GM18526 (cell line): ENCODE measurements at regions not wholly inside any gene's neighbourhood (a gene's known extent, or its start where the extent isn't known, plus 50 kb on each side); places are given as distances from the start of the nearest gene placed in this dataset.

Experiments used
- POLR2A ChIP-seq: IDR thresholded peaks from 3 replicates; pipeline ENCODE4 v1.6.1; 2011; ENCODE audit not compliant: insufficient read length; ENCODE audit errors: extremely low read depth

DNA sequence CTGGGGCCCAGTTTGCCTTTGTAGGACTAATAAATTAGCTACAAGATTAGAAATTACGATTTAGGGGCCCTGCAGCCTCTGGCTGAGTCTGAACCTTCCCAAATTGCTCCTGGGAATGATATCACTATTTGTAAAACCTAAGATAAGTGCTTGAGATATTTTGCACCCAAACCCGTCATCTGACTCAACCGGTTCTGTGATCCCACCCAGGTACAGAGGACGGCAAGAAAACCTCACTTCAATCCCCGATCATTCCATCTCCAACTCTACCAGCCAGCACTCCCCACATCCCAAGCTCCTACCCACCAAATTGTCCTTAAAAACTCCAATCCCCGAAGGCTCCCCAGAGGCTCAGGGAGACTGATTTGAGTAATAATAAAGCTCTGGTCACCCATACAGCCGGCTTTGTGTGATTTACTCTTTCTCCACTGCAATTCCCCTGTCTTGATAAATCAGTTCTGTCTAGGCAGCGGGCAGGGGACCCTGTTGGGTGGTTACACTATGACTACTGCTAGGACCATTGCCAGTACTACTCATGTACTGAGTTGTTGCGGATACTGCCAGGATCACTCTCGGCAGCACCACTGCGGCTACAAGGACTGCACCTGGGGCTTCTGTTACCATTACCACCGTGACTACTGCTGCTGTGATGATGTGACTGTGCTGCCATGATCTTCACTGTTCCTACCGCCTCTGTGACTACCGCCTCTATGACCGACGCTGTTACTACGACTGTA lies 73.1 kb downstream of the IRF8 start:
- TF ChIP-seq POLR2A = no peak

DNA sequence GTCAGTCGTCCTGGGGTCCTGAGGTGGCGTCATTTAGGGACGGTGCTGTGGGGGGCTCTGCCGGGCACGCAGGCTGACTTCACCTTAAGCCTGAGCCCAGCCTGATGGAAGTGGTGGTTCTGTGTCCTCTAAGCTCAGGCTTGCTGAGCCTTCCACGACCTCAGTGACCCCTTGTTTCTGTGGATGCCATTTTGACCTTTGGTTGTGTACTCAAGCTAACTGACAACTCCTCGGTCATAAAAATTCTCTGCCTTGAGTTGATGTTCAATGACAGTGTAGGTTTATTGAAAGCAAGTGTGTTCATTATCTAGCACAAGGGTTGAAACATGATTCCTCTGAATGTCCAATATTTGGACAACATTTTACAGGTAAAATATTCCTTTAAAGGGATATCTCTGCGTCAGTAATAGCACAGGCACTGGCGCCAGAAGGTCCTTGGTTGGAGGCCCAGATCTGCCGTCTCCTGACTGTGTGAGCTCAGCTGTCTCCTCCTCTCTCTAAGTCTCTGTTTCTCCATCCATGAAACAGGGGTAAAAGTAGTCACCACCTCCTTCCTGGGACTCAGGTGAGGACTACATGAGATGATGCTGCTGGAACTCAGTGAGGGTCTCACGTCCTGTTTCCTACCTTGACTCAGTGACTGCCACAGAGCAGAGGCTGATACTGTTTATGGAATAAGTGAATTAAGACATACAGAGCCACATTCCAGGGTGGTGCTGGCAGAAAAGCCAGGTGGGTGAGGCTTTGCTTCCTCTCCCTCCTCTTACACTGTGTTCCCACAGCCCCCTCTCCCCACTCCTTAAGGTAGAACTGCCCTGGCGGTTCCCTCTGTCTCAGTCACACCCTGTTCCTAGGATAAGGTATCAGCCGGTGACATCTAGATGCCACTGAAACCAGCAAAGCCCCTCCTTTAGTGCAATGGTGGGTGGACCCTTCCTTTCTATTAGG lies 75.7 kb downstream of the IRF8 start:
- TF ChIP-seq POLR2A = no peak

DNA sequence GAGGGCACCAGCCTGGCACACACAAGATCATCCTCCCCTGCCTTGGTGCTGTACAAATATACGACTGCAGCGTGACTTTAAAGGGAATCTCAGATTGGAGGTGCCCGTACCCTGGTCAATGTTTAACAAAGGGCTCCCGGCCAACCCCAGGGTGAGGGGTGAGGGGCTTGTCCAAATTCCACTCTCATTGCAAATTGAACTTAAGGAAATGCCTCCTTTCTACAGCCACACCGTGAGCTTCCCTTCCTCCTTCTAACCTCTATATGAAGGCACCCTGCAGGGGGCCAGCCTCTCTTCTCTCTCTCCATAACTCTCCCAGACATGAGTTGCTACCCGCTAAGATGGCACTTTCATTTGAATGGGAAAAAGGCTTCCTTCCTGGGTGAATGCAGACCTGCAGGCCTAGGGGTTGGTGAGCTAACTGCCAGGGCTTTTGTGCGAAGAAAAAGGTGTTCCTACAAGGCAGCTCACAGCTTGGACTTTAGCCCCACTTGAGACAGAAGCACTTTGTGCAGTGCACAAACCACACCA lies 76.6 kb downstream of the IRF8 start:
- no peak for TF ChIP-seq POLR2A

DNA sequence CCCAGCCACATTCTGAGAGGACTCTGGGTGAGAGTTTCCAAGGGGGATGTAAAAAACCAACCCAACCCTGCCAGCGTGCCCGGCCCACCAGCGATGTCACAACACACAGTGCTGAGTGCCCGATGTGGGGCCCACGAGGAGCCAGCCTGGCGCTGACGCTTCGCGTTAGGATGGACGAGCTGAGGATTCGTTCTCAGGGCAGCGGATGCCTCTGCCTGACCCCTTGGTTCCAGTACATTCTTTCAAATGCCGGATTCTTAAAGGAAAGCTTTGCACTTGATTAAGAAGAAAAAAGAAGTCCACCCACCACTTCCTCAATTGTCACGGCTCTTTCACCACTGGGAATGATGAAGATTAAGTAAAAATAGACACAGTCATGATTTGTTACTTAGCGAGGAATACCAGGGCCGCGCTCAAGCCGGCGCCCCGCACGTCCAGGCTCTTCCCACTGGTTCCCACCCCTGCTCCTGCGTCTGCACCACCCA lies 79.4 kb downstream of the IRF8 start:
- no peak for TF ChIP-seq POLR2A

DNA sequence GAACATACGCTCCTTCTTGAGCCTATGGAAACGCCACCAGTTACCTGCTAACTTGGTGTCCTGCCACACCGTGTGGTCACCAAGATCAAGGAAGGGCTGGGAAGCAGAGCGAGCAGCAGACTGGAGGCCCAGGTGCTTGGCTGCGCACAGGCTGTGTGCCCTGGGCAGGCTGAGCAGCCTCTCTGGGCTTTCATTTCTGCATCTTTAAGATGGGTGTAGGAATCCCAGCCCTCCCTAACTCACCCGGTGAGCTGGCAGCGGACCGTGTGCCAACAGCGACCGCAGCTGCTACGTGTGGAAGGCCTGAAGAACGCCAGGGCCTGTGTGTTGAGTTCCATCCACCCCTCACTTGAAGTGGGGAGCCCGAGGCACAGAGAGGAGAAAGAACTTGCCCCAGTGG lies 80.0 kb downstream of the IRF8 start:
- no peak for TF ChIP-seq POLR2A

DNA sequence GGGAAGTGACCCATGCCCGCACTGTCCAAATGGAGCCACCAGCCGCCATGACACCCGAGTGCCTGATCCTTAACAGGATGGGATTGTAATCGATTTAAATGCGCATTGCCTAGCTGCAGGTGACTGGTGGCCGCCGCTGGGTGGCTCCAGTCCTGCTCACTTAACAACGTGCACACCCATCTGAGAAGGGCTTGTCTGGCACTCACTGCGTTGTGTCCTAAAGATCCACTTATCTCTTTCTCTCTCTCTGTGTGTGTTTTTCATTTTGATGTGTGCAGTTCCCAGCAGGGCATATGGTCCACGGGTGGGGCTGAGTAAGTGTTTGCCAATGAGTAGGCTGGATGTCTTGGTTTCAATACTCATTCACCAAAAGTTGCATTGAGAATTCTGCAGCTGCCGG lies 80.6 kb downstream of the IRF8 start:
- no peak for TF ChIP-seq POLR2A

DNA sequence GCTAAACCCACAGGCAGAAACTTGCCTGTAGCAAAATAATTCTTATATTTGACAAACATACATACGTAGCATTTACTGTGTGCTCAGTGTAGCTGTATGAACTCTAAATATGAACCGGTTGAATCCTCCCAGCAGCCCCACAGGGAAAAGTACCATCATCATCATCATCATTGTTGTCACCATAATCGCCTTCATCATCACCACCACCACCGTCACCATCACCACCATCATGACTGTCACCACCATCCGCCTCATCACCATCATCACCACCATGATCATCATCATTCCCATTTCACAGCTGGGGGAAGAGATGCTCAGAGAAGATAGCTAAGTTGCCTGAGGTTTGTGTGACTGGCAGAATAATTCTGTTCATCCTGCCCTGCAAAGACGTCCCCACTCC lies 81.7 kb downstream of the IRF8 start:
- TF ChIP-seq POLR2A = no peak

DNA sequence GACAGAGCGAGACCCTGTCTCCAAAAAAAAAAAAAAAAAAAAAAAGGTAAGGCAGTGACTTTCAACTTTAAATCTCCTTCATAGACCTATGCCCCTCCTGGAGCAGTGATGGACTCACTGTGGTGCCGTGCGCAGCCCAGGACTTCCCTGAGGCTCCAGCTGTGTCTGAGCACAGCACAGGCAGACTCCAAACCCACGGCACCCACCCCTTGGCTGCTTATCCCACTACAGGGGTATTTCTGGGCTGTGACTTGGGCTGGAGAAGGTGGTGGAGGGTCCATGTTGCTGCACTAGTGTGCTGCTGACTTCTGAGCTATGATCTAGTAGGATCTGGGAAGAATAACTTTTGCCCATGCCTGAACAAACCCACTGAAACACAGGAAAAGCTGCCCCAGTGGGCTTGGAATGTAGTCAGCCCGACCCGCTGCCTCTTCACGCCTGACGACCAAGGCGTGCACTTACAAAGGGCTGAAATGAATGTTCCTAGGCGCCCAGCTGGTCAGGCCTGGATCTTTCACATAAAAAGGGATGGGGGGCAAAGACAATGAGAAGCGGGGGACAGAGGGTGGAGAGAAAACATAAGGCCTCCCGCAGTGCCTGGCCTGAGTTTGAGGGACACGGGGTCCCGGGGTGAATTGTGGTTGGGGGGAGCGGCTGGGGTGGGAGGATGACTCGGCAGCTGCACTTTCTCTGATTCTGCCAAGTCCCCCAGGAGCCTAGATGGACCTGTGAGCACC lies 83.0 kb downstream of the IRF8 start:
- no peak for TF ChIP-seq POLR2A

DNA sequence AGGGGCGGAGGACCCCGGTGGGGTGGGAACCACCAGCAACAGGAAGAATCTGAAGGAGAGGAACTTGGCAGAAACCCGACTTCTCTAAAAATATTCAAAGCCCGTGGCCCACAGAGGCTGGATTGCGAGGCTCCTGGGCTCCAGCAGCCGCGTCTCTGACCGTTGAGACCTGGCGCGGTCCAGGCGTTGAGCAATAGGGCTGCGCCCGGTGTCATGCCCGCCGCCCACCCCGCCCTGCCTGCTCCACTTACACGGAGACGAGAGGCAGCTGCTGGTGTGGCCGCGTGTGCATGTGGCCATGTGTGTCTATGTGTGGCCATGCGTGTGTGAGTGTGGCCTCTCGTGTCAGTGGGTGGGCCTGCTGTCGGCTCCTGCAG lies 83.6 kb downstream of the IRF8 start:
- TF ChIP-seq POLR2A = no peak

DNA sequence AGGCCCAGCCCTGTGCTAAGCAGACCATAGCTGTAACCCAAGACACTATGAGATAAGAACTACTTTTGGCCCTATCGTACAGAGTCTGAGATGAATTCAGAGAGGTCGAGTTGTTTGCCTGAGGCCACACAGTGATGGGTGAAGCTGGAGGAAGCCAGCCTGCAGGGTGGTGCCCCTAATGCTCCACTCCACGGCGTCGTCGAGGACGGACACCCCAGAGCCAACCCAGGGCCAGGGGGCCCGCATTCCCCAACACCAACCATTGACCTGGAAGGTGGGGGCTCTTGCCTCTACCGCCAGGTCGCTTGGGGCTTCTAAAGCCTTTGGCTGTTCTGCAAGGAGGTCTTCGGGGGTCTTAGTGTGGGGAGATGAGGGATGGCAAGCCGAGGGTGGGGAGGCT lies 84.1 kb downstream of the IRF8 start:
- TF ChIP-seq POLR2A = no peak

DNA sequence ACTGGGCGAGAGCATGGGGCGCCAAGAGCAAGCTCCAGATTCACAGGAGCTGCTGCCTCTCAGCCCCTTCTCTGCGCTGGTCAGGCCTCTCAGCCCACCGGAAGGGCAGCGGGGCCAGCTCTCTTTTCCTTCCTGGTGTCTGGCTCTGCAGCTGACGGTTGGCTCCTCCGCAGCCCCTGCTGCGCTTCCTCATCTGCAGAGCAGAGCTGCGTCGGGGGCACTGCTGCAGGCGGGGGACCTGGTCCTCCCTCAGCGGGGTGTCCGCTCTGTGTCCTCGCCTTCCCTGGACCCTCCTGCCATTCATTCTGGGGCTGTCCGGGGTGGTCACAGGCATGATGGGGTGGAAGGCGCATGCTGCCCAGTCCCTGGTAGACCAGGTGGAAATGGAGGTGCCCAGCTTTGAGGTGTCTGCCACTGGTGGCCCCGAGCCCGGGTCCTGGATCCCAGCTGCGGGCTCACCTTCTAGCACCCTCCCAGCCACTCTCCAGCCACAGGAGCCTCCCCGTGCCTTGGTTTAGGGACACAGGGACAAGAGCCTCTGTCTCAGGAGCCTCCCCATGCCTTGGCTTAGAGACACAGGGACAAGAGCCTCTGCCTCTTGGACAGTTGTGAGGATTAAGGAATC lies 84.8 kb downstream of the IRF8 start:
- TF ChIP-seq POLR2A = no peak

DNA sequence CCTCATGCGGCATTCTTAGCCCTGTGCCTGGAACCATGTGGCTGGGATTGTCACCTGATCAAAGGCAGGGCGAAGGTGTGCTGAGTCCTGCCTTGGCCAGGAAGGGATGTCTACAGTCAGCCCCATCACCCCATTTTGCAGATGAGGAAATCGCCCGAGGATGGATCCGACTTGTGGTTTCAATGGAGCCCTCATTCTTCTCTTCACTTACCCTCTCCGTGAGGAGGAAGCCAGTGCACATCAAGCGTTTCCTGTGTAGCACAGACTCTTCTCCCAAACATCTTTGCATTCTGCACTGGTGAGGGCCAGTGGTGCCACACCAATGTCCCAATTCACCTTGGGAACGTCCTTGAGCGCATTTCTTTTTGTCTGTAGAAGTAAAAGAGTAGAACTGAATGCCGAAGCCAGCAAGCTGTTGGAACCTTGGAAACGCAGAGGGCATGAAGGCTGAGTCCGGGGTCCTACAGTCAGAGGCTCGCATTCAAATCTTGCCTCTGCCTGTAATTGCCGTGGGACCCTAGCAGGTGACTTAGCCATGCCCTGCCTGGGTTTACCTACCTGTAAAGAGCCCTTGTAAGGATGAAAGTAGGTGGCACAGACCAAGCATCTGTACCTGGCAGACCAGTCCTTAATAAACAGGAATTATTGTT lies 85.4 kb downstream of the IRF8 start:
- TF ChIP-seq POLR2A = no peak

DNA sequence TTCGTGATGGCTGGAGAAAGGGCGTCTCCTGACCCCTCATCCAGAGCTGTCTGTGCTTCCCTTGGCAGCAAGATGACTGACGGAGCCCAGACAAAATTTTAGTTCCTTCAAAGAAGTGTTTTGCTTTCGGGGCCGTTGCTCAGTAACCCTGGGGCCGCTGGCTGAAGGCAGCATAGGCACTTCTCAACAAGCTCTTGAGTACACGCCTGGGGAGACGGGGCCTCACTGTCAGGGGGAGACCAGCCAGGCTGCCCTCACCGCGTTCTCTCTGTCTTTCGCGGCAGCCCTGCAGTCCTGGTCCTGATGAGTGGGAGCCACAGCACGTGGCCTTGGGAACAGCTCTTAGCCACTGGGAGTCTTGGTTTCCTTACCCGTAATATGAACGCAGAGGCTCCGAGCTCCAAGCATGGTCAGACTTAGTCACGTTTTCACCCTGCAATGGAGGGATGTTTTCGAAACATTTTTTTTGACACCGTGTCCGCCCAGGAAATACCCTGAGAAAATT lies 86.0 kb downstream of the IRF8 start:
- TF ChIP-seq POLR2A = no peak

DNA sequence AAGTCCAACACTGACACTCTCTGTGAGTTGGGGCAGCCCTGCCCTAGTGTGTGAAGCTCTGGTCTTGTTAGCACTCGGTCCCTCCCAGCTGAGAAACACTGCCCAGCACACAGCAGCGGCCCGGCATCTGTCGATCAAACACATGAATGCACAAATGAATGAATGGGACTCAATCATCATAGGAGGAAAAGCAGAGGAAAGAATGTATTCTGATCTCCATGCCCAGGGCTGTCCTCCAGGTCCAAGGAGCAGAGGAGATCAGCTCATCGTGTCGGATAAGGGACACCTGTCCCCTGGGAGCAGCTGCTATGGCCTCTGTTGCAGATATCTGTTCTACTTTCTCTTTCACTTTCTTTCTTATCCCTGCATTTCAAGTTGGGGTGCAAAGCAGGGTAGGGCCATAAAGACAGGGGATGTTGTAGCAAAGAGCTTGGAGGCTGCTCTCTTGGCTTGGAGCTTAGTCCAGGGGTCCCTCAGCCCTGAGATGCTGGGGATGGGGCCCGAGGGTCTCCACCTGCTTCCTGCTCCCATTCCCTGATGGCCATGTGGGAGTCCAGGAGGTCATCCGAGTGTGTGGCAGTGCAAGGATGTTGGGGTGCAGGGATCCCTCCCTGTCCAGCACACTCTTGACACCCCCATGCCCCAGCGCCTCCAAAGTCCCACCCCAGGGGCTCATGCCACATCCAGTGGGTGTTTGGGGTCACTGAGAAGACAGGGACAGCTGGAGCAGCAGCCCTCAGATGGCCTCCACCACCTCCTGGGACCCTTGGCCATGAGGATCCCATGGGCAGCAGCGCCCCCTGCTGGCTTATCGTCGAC lies 88.2 kb downstream of the IRF8 start:
- no peak for TF ChIP-seq POLR2A

DNA sequence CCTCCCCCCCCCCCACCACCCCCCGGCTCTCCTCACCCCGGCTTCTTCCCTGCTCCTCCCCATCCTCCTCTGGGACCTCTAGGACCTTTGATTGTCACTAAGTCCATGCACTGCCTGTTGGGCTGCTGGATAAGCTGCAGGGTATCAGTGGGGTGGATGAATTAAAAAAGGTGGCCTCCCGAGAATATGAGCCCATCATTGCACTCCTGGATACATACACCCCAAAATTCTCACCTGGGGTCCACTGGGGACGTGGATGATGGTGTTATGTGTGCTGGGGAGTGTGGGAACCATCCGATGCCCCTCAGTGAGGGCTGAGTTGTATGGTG lies 88.8 kb downstream of the IRF8 start:
- TF ChIP-seq POLR2A = no peak
